Peyer's patch (tissue), 4 donors: ENCODE measurements at regions not wholly inside any gene's neighbourhood (a gene's known extent, or its start where the extent isn't known, plus 50 kb on each side); places are given as distances from the start of the nearest gene placed in this dataset.

Experiments used
- POLR2A ChIP-seq, 2 donors: fragments of 450-650 bp; IDR thresholded peaks; one replicate each; pipeline ENCODE4 v1.5.1; 2017; ENCODE audit warnings: antibody characterized with exemption in 2 of 2, mild to moderate bottlenecking in 2 of 2, moderate library complexity in 2 of 2
- TF ChIP-seq, protein P1 (sequence below), 6 experiments: fragments of 450-650 bp in 4 of 6; fragments of 200-600 bp in 2 of 6; sonication (generic) in 1 of 6; IDR thresholded peaks; one replicate each; pipeline ENCODE4 v1.5.1; 2017 to 2019; ENCODE audit warnings: antibody characterized with exemption in 6 of 6, mild to moderate bottlenecking in 3 of 6, moderate library complexity in 1 of 6

GRCh38 chr19:32238076-32238475 lies 107.3 kb upstream of the ZNF507 start:
- TF ChIP-seq, protein P1, sequence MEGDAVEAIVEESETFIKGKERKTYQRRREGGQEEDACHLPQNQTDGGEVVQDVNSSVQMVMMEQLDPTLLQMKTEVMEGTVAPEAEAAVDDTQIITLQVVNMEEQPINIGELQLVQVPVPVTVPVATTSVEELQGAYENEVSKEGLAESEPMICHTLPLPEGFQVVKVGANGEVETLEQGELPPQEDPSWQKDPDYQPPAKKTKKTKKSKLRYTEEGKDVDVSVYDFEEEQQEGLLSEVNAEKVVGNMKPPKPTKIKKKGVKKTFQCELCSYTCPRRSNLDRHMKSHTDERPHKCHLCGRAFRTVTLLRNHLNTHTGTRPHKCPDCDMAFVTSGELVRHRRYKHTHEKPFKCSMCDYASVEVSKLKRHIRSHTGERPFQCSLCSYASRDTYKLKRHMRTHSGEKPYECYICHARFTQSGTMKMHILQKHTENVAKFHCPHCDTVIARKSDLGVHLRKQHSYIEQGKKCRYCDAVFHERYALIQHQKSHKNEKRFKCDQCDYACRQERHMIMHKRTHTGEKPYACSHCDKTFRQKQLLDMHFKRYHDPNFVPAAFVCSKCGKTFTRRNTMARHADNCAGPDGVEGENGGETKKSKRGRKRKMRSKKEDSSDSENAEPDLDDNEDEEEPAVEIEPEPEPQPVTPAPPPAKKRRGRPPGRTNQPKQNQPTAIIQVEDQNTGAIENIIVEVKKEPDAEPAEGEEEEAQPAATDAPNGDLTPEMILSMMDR (IDR thresholded peaks at IDR 0.05) = no peak
- TF ChIP-seq POLR2A (IDR thresholded peaks at IDR 0.05) = no peak
